ENCODE measurements at regions not wholly inside any gene's neighbourhood (a gene's known extent, or its start where the extent isn't known, plus 50 kb on each side); places are given as distances from the start of the nearest gene placed in this dataset.
A peak's percentile ranks its signal among the peaks of the same experiment; 100 is the strongest.

- H2BK5ac ChIP-seq (ENCODE audit: low read depth, low read length): no peak overlapping the region
- no peak overlapping the region for H2AFZ ChIP-seq (ENCODE audit: low read length)
- H2BK120ac ChIP-seq (replicated peaks; ENCODE audit: low read depth, low read length): no peak overlapping the region
- no peaks in the 10 kb centered on the region for H3K79me1 ChIP-seq (ENCODE audit: low read depth, low read length)
- FAIRE-seq: no peak
- no peak overlapping the region for H4K8ac ChIP-seq (ENCODE audit: extremely low read depth, insufficient read depth, low read length)
- no peak overlapping the region for H3K4me3 ChIP-seq (ENCODE audit: extremely low read depth in 1 of 4, insufficient read depth in 2 of 4, low read depth in 3 of 4, low read length in 4 of 4)
- H3K27me3 ChIP-seq (replicated peaks in 1 of 4; ENCODE audit: control insufficient read depth in 3 of 4, extremely low read depth in 1 of 4, insufficient read depth in 3 of 4, low read length in 3 of 4): no peaks in the 10 kb centered on the region; a peak in 2 of 7 replicates
- H3K36me3 ChIP-seq (ENCODE audit: control insufficient read depth in 2 of 4, insufficient read depth in 4 of 4, low read length in 3 of 4): no peaks in the 10 kb centered on the region
- peak overlapping the region; percentile 68; the same call in 1 of the 2 replicates for H2BK12ac ChIP-seq (ENCODE audit: low read depth, low read length)
- ChIA-PET CTCF (ENCODE audit: partially characterized antibody) (interaction anchor here (0.6 to 5.2 kb wide), 22 partner anchors 9 to 394 kb away, joined by 3 to 52 read pairs (median 4); no protein-coding TSS in a partner anchor), POLR2A (ENCODE audit: partially characterized antibody) (no interaction called here)
- H3K9ac ChIP-seq (replicated peaks in 1 of 4; ENCODE audit: extremely low read depth in 1 of 4, low read depth in 3 of 4, low read length in 3 of 4): no peak overlapping the region
- H2AK5ac ChIP-seq (ENCODE audit: low read depth, low read length): peak overlapping the region; percentile 39; the same call in 1 of the 2 replicates
- H3K4ac ChIP-seq (replicated peaks; ENCODE audit: insufficient read length, low read depth, low read length): no peak overlapping the region
- no peak overlapping the region for H3K56ac ChIP-seq (replicated peaks; ENCODE audit: insufficient read length, low read depth, low read length)
- no peak for DNase-seq (ENCODE audit: low read depth in 1 of 2, low spot score in 2 of 2)
- peaks cover 8% of the 10 kb centered on the region for H3K23me2 ChIP-seq (ENCODE audit: low read depth, low read length)
- no peak overlapping the region for H3K14ac ChIP-seq (ENCODE audit: insufficient read length)
- no peak overlapping the region for H3K4me2 ChIP-seq (ENCODE audit: insufficient read depth in 1 of 2, low read depth in 2 of 2, low read length in 2 of 2)
- no peak overlapping the region for H3K27ac ChIP-seq (ENCODE audit: low read depth, low read length)
- no peak overlapping the region for H2BK20ac ChIP-seq (ENCODE audit: low read length)
- WGBS, 2 experiments (ENCODE audit: extremely low coverage in 1 of 2, insufficient coverage in 1 of 2, insufficient read length in 1 of 2, insufficient replicate concordance in 2 of 2, low coverage in 1 of 2, low lambda C conversion rate in 2 of 2, missing lambda C conversion rate in 1 of 2): 86% methylated on average over 7 of the region's 8 CpGs; no CpG with 5 or more reads in 1 of the 2 experiments
- H3K18ac ChIP-seq (ENCODE audit: extremely low read depth, low read length): no peak overlapping the region
- H4K5ac ChIP-seq (ENCODE audit: insufficient read length, low read depth, low read length): no peak overlapping the region
- H2BK15ac ChIP-seq (ENCODE audit: low read length): peak overlapping the region; percentile 31; the same call in 1 of the 2 replicates
- H3K23ac ChIP-seq (ENCODE audit: insufficient read length): no peak overlapping the region
- no peaks in the 10 kb centered on the region for H3K79me2 ChIP-seq (ENCODE audit: control insufficient read depth in 1 of 2, insufficient read depth in 2 of 2, low read length in 2 of 2)
- TF ChIP-seq YY1 (IDR thresholded peaks at IDR 0.05; ENCODE audit: low read depth, low read length) (no peak), HDAC6 (IDR thresholded peaks at IDR 0.05; ENCODE audit: low read depth, low read length) (no peak), RXRA (IDR thresholded peaks at IDR 0.05; ENCODE audit: insufficient read depth, low read depth, low read length) (no peak), SP4 (IDR thresholded peaks at IDR 0.05; ENCODE audit: low read length) (no peak), RBBP5 (IDR thresholded peaks at IDR 0.05; ENCODE audit: borderline replicate concordance, low read depth, low read length) (no peak), SIX5 (IDR thresholded peaks at IDR 0.05; ENCODE audit: low read depth, low read length) (no peak), SP1 (IDR thresholded peaks at IDR 0.05; ENCODE audit: low read depth, low read length) (no peak), BACH1 (IDR thresholded peaks at IDR 0.05; ENCODE audit: low read length) (no peak)
- TF ChIP-seq, protein P1, sequence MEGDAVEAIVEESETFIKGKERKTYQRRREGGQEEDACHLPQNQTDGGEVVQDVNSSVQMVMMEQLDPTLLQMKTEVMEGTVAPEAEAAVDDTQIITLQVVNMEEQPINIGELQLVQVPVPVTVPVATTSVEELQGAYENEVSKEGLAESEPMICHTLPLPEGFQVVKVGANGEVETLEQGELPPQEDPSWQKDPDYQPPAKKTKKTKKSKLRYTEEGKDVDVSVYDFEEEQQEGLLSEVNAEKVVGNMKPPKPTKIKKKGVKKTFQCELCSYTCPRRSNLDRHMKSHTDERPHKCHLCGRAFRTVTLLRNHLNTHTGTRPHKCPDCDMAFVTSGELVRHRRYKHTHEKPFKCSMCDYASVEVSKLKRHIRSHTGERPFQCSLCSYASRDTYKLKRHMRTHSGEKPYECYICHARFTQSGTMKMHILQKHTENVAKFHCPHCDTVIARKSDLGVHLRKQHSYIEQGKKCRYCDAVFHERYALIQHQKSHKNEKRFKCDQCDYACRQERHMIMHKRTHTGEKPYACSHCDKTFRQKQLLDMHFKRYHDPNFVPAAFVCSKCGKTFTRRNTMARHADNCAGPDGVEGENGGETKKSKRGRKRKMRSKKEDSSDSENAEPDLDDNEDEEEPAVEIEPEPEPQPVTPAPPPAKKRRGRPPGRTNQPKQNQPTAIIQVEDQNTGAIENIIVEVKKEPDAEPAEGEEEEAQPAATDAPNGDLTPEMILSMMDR (IDR thresholded peaks at IDR 0.05; ENCODE audit: control extremely low read depth in 1 of 3, insufficient read depth in 1 of 3, low read depth in 1 of 3, low read length in 3 of 3): no peak
- H4K20me1 ChIP-seq (replicated peaks in 1 of 2; ENCODE audit: control insufficient read depth in 1 of 2, insufficient read depth in 2 of 2, low read length in 2 of 2): no peaks in the 10 kb centered on the region
- H3K9me3 ChIP-seq (ENCODE audit: insufficient read depth in 2 of 2, low read depth in 1 of 2, low read length in 1 of 2): peaks cover 0 to 6% of the 10 kb centered on the region in 2 experiments; a peak in 1 of 4 replicates
- no peak overlapping the region for H4K91ac ChIP-seq (replicated peaks; ENCODE audit: insufficient read length, low read length)
- H3K4me1 ChIP-seq (replicated peaks in 1 of 4; ENCODE audit: control insufficient read depth in 3 of 4, insufficient read depth in 4 of 4, low read length in 3 of 4): peaks cover 0 to 11% (median 4%) of the 10 kb centered on the region in 4 experiments; a peak in 5 of 7 replicates
These were observed 112.3 kb upstream of the KLF13 start for GRCh38 chr15:31214158-31214863.
